NB4 (cell line): ENCODE measurements at regions not wholly inside any gene's neighbourhood (a gene's known extent, or its start where the extent isn't known, plus 50 kb on each side); places are given as distances from the start of the nearest gene placed in this dataset.

Source experiments
- MYC ChIP-seq: IDR thresholded peaks from 2 replicates; pipeline ENCODE4 v1.6.1; 2011; ENCODE audit warnings: low read depth, low read length
- POLR2A ChIP-seq: IDR thresholded peaks from 2 replicates; pipeline ENCODE4 v1.6.1; 2011; ENCODE audit warnings: mild to moderate bottlenecking; ENCODE audit not compliant: insufficient read length; ENCODE audit errors: extremely low read depth
- TF ChIP-seq, protein P1 (sequence below): IDR thresholded peaks from one replicate; pipeline ENCODE4 v1.5.1; 2012; ENCODE audit warnings: low read depth, low read length

DNA sequence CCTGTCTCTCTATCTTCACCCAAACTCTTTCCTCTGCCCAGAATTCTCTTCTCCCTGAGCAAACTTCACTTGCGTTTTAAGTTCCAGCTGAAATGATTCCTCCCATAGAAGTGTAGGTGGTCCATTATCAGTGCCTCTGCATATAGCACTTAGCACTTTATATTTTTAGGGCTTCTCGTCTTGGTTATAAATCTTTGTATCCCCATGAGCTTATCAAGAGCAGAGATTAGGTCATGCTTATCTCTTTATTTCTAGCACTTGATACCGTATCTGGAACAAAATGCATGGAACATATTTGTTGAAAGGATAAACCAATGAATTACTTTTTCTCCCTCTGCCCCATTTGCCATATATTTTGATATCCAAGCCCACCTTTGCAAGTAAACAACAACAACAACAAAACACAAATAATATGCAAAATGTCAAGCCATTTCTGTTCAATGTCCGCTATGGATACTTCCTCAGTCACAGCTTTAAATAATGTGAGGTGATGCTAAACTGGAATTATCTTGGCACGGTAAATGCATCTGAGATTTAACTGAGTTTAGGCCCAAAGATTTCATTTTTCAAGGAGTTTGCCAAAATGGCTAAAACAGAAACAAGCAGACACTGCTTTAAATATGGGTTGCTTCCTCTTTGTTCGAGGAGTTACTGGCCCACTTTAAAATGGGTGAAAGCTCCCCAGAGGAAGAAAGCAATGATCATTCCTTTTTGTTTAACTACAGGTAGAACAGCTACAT is 106.2 kb upstream of the STMND1 start:
- TF ChIP-seq, protein P1, sequence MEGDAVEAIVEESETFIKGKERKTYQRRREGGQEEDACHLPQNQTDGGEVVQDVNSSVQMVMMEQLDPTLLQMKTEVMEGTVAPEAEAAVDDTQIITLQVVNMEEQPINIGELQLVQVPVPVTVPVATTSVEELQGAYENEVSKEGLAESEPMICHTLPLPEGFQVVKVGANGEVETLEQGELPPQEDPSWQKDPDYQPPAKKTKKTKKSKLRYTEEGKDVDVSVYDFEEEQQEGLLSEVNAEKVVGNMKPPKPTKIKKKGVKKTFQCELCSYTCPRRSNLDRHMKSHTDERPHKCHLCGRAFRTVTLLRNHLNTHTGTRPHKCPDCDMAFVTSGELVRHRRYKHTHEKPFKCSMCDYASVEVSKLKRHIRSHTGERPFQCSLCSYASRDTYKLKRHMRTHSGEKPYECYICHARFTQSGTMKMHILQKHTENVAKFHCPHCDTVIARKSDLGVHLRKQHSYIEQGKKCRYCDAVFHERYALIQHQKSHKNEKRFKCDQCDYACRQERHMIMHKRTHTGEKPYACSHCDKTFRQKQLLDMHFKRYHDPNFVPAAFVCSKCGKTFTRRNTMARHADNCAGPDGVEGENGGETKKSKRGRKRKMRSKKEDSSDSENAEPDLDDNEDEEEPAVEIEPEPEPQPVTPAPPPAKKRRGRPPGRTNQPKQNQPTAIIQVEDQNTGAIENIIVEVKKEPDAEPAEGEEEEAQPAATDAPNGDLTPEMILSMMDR: no peak
- TF ChIP-seq POLR2A (no peak), MYC (no peak)
